Prostate gland (tissue), 2 donors: ENCODE measurements at regions not wholly inside any gene's neighbourhood (a gene's known extent, or its start where the extent isn't known, plus 50 kb on each side); places are given as distances from the start of the nearest gene placed in this dataset.

ENCODE experiments used
- DNase-seq: peaks from one replicate; pipeline ENCODE4 v3.0.0-alpha.2; 2019; ENCODE audit warnings: low spot score
- H3K27ac ChIP-seq, 2 donors: fragments of 200-600 bp; sonication (generic); 2 replicates each; pipeline ENCODE4 v1.5.1; 2017 to 2019
- H3K27me3 ChIP-seq: fragments of 200-600 bp; sonication (generic); replicated peaks from 2 replicates; pipeline ENCODE4 v1.5.1; 2019; ENCODE audit not compliant: insufficient read depth
- H3K36me3 ChIP-seq, 2 donors: fragments of 200-600 bp; sonication (generic); 1 replicate in 1 of 2; 2 replicates in 1 of 2; pipeline versions ENCODE4 v1.5.1 to v1.8.1; 2017 to 2019
- H3K4me1 ChIP-seq: fragments of 200-600 bp; sonication (generic); replicated peaks from 2 replicates; pipeline ENCODE4 v1.5.1; 2019
- H3K4me3 ChIP-seq, 2 donors: fragments of 200-600 bp; sonication (generic); 2 replicates each; pipeline ENCODE4 v1.5.1; 2017 to 2019
- H3K9me3 ChIP-seq: fragments of 200-600 bp; sonication (generic); 2 replicates; pipeline ENCODE4 v1.5.1; 2017
- POLR2A ChIP-seq: fragments of 450-650 bp; IDR thresholded peaks from one replicate; pipeline ENCODE4 v1.6.1; 2016; ENCODE audit warnings: antibody characterized with exemption, mild to moderate bottlenecking
- POLR2AphosphoS5 ChIP-seq: sonication (generic); formaldehyde crosslinking; IDR thresholded peaks from one replicate; pipeline ENCODE4 v1.6.1; 2017; ENCODE audit warnings: antibody characterized with exemption
- WGBS: methylation state at CpG from one replicate; pipeline ENCODE4 v1.1.5; 2018; 5-methylcytosine and 5-hydroxymethylcytosine counted together
- intact Hi-C: fragments of 100-400 bp; cut with DNase I; formaldehyde crosslinking; loops from one replicate; pipeline ENCODE4 v1.14.2; 2022
- TF ChIP-seq, protein P1 (sequence below), 4 experiments: fragments of 200-600 bp in 2 of 4; fragments of 450-650 bp in 2 of 4; sonication (generic) in 2 of 4; IDR thresholded peaks; 1 replicate in 3 of 4; 2 replicates in 1 of 4; pipeline ENCODE4 v1.5.1; 2016 to 2019; ENCODE audit warnings: antibody characterized with exemption in 4 of 4, mild to moderate bottlenecking in 2 of 4, moderate library complexity in 2 of 4

DNA sequence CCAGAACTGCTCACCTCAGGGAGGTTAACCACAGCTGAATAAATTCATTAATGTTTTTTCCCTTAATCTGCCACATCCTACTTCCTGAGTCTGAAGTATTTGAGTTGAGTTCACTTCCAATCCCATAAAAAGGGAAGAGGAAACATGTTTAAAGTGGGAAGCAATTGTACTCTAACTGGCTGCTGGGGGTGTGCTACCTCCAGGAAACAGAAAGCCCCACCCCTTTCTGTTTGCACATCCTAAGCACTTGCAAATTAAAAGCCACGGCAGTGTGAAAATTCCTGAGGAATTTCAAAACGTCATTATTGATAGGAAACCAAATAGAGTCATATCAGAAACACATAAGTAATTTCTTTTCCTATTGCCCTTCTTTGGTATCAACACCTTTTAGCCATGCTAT lies 307.0 kb upstream of the NR5A2 start:
- H3K36me3 ChIP-seq = no peaks in the 10 kb centered on the region
- 16% methylated on average over 2 of the region's 2 CpGs for WGBS
- no peaks in the 10 kb centered on the region for H3K9me3 ChIP-seq
- H3K4me1 ChIP-seq = no peaks in the 10 kb centered on the region
- H3K27ac ChIP-seq = no peak overlapping the region
- no peak for DNase-seq
- no peak for TF ChIP-seq POLR2AphosphoS5
- TF ChIP-seq POLR2A = no peak
- TF ChIP-seq, protein P1, sequence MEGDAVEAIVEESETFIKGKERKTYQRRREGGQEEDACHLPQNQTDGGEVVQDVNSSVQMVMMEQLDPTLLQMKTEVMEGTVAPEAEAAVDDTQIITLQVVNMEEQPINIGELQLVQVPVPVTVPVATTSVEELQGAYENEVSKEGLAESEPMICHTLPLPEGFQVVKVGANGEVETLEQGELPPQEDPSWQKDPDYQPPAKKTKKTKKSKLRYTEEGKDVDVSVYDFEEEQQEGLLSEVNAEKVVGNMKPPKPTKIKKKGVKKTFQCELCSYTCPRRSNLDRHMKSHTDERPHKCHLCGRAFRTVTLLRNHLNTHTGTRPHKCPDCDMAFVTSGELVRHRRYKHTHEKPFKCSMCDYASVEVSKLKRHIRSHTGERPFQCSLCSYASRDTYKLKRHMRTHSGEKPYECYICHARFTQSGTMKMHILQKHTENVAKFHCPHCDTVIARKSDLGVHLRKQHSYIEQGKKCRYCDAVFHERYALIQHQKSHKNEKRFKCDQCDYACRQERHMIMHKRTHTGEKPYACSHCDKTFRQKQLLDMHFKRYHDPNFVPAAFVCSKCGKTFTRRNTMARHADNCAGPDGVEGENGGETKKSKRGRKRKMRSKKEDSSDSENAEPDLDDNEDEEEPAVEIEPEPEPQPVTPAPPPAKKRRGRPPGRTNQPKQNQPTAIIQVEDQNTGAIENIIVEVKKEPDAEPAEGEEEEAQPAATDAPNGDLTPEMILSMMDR (IDR thresholded peaks at IDR 0.05) = no peak
- H3K4me3 ChIP-seq = no peak overlapping the region
- intact Hi-C loops = no loop called here
- no peaks in the 10 kb centered on the region for H3K27me3 ChIP-seq

DNA sequence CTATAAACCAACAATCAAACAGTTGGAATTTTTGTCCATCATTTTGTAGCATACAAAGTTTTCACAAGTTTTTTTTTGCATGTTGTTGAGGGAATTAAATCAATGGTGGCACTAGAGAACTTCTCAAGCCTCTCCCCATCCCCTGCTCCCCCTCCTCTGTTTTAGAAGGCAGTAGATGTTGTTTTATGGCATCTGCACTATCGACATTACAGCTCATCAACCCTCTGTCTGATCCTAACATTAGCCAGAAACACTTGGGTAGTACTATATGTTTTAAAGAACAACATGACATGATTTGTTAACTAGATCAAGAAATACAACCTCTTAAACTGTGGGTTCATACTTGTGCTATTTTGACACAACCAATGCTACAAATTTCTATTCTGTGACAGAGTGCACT lies 306.5 kb upstream of the NR5A2 start:
- 15% methylated on average over 1 of the region's 1 CpG for WGBS
- Histone ChIP-seq H3K4me1 (no peaks in the 10 kb centered on the region), H3K27me3 (no peaks in the 10 kb centered on the region), H3K9me3 (no peaks in the 10 kb centered on the region), H3K4me3 (no peak overlapping the region), H3K27ac (no peak overlapping the region), H3K36me3 (no peaks in the 10 kb centered on the region)
- no peak for DNase-seq
- intact Hi-C loops = no loop called here
- TF ChIP-seq, protein P1 (IDR thresholded peaks at IDR 0.05) = no peak
- TF ChIP-seq POLR2A (no peak), POLR2AphosphoS5 (no peak)

DNA sequence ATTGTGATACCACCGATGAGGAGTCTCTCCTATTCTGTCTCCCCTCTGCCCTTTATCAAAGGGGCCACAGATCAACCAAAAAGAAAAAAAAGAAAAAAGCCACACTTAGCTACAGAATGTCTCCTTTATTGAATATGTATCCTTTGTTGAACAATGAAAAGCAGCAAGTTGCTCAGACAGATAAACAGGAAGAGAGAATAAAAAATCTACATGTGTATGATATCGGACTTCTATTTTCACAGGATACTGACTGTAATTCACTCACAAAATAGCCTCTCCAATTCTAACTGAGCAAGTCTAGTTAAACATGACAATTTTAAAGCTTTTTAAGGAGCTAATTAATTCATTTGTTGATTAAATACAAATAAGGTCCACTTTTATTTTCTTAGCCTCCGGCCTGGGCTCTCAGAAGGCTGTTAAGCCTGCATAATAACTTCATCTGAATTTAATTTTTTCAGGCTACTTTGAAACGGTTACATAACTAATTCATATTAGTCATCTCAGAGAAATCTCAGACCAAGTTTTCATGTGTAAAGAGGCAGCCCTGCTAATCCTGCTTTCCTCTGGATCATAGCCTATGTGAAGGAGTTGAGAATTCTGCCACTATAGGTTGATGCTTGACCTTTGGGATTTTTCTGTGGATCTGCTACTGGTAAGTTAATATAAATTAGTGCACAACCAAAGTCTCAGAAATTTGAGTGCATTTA lies 304.1 kb upstream of the NR5A2 start:
- Histone ChIP-seq H3K9me3 (no peaks in the 10 kb centered on the region), H3K36me3 (no peaks in the 10 kb centered on the region), H3K4me3 (no peak overlapping the region), H3K27ac (no peak overlapping the region), H3K4me1 (no peaks in the 10 kb centered on the region), H3K27me3 (no peaks in the 10 kb centered on the region)
- 71% methylated on average over 4 of the region's 4 CpGs for WGBS
- TF ChIP-seq POLR2AphosphoS5 (no peak), POLR2A (no peak)
- TF ChIP-seq, protein P1 (IDR thresholded peaks at IDR 0.05) = no peak
- DNase-seq = no peak
- intact Hi-C loops = no loop called here

DNA sequence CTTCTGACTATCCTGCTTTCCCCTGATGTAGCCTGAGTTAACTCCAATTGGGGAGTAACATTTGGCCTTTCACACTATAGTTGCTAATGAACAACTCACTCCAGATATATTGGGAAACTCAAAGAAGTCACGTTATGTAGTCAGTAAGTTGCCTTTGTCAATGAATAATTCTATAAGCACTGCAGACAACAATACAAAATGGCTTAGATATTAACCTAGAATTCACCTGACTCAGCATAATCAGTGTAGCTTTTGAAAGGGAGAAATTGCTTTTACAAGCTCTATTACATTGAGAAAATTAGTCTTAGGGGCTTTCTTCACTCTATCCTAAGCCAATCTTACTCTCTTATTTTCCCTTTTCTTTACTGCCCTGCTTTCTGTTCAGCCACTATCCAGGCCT lies 303.5 kb upstream of the NR5A2 start:
- Histone ChIP-seq H3K4me1 (no peaks in the 10 kb centered on the region), H3K9me3 (no peaks in the 10 kb centered on the region), H3K36me3 (no peaks in the 10 kb centered on the region), H3K4me3 (no peak overlapping the region), H3K27ac (no peak overlapping the region), H3K27me3 (no peaks in the 10 kb centered on the region)
- intact Hi-C loops = no loop called here
- DNase-seq = no peak
- TF ChIP-seq, protein P1 (IDR thresholded peaks at IDR 0.05) = no peak
- no peak for TF ChIP-seq POLR2A
- no peak for TF ChIP-seq POLR2AphosphoS5
- 65% methylated on average over 1 of the region's 1 CpG for WGBS

DNA sequence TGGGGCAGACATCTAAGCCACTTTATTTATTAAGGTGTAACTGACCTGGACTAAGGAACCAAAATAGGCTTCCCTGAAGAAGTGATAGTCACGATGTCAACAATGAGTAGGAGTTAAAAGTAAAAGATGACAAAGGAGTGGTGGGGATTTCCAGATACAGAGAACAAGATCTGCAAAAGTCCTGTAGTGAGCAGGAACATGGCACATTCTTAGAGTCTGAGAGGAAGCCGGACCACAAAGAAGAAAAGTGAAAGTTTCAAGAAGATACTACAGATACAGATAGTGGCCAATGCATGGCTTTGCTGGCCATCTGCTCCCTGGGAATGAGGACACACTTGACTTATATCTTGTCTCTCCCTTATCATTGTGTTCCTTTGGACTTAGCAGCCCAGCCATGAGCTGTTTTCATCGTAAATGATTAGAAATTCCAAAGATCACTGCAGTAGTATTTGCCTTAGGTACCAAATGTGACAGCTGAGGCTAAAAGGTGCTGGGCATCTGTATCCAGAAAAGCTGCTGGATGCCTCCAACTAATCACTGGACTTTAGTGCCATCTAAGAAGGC lies 302.4 kb upstream of the NR5A2 start:
- WGBS = 77% methylated on average over 3 of the region's 3 CpGs
- H3K4me3 ChIP-seq = no peak overlapping the region
- no peaks in the 10 kb centered on the region for H3K27me3 ChIP-seq
- H3K36me3 ChIP-seq = no peaks in the 10 kb centered on the region
- no peak for DNase-seq
- no peaks in the 10 kb centered on the region for H3K4me1 ChIP-seq
- TF ChIP-seq, protein P1 (IDR thresholded peaks at IDR 0.05) = no peak
- TF ChIP-seq POLR2A (no peak), POLR2AphosphoS5 (no peak)
- no peaks in the 10 kb centered on the region for H3K9me3 ChIP-seq
- intact Hi-C loops = no loop called here
- H3K27ac ChIP-seq = no peak overlapping the region
